Neural progenitor cell (in vitro differentiated cells): ENCODE measurements at regions not wholly inside any gene's neighbourhood (a gene's known extent, or its start where the extent isn't known, plus 50 kb on each side); places are given as distances from the start of the nearest gene placed in this dataset.

ENCODE experiments used
- CTCF ChIP-seq: fragments of 200-600 bp; sonication (generic); IDR thresholded peaks from 2 replicates; pipeline ENCODE4 v1.5.1; 2017; ENCODE audit warnings: antibody characterized with exemption, mild to moderate bottlenecking
- EZH2 ChIP-seq: fragments of 200-600 bp; sonication (generic); IDR thresholded peaks from 2 replicates; pipeline ENCODE4 v1.6.1; 2017; ENCODE audit warnings: antibody characterized with exemption, mild to moderate bottlenecking, moderate library complexity

GRCh38 chr11:127470306-127470884, 469.8 kb upstream of the KIRREL3 start:
- TF ChIP-seq CTCF (peak; percentile 60), EZH2 (no peak)
